ENCODE measurements at regions not wholly inside any gene's neighbourhood (a gene's known extent, or its start where the extent isn't known, plus 50 kb on each side); places are given as distances from the start of the nearest gene placed in this dataset.

GRCh38 chr20:57922706-57923105, 212.9 kb upstream of the PMEPA1 start:
- no peak overlapping the region for H2AFZ ChIP-seq (ENCODE audit: low read length)
- no peaks in the 10 kb centered on the region for H3K9me2 ChIP-seq (replicated peaks; ENCODE audit: insufficient read depth, low read length)
- no peaks in the 10 kb centered on the region for H3K4me1 ChIP-seq (ENCODE audit: low read length)
- H3K36me3 ChIP-seq (ENCODE audit: insufficient read depth, low read length): no peaks in the 10 kb centered on the region
- H3K27me3 ChIP-seq (ENCODE audit: low read length): peaks cover 2% of the 10 kb centered on the region; the same call in 1 of the 2 replicates
- no peak overlapping the region for H3K9ac ChIP-seq (ENCODE audit: low read length)
- H3K4me3 ChIP-seq (ENCODE audit: low read length): no peak overlapping the region
- no peaks in the 10 kb centered on the region for H3K79me2 ChIP-seq (ENCODE audit: low read length)
- H3K9me3 ChIP-seq (ENCODE audit: low read length): peaks cover 3% of the 10 kb centered on the region; the same call in 1 of the 2 replicates
- no peak overlapping the region for H3K27ac ChIP-seq (ENCODE audit: low read length)
- H4K20me1 ChIP-seq (ENCODE audit: insufficient read depth, low read depth, low read length): no peaks in the 10 kb centered on the region
- H3K4me2 ChIP-seq (ENCODE audit: low read depth, low read length, poor library complexity, severe bottlenecking): no peak overlapping the region
- DNase-seq: no peak

- H3K9me3 ChIP-seq (ENCODE audit: low read length): peaks cover 3% of the 10 kb centered on the region; the same call in 1 of the 2 replicates
- H3K27me3 ChIP-seq (ENCODE audit: low read length): peaks cover 2% of the 10 kb centered on the region; the same call in 1 of the 2 replicates
- H3K79me2 ChIP-seq (ENCODE audit: low read length): no peaks in the 10 kb centered on the region
- H3K4me2 ChIP-seq (ENCODE audit: low read depth, low read length, poor library complexity, severe bottlenecking): no peak overlapping the region
- H3K4me3 ChIP-seq (ENCODE audit: low read length): no peak overlapping the region
- no peaks in the 10 kb centered on the region for H3K36me3 ChIP-seq (ENCODE audit: insufficient read depth, low read length)
- DNase-seq: no peak
- no peaks in the 10 kb centered on the region for H3K9me2 ChIP-seq (replicated peaks; ENCODE audit: insufficient read depth, low read length)
- H3K4me1 ChIP-seq (ENCODE audit: low read length): no peaks in the 10 kb centered on the region
- no peaks in the 10 kb centered on the region for H4K20me1 ChIP-seq (ENCODE audit: insufficient read depth, low read depth, low read length)
- H2AFZ ChIP-seq (ENCODE audit: low read length): no peak overlapping the region
- no peak overlapping the region for H3K9ac ChIP-seq (ENCODE audit: low read length)
- H3K27ac ChIP-seq (ENCODE audit: low read length): no peak overlapping the region
Observed at GRCh38 chr20:57922083-57922482, 212.3 kb upstream of the PMEPA1 start.

- peaks cover 3% of the 10 kb centered on the region; the same call in 1 of the 2 replicates for H3K9me3 ChIP-seq (ENCODE audit: low read length)
- H4K20me1 ChIP-seq (ENCODE audit: insufficient read depth, low read depth, low read length): no peaks in the 10 kb centered on the region
- no peak overlapping the region for H3K27ac ChIP-seq (ENCODE audit: low read length)
- H3K36me3 ChIP-seq (ENCODE audit: insufficient read depth, low read length): no peaks in the 10 kb centered on the region
- no peak overlapping the region for H2AFZ ChIP-seq (ENCODE audit: low read length)
- no peaks in the 10 kb centered on the region for H3K79me2 ChIP-seq (ENCODE audit: low read length)
- no peak for DNase-seq
- H3K4me1 ChIP-seq (ENCODE audit: low read length): no peaks in the 10 kb centered on the region
- H3K4me3 ChIP-seq (ENCODE audit: low read length): no peak overlapping the region
- H3K9me2 ChIP-seq (replicated peaks; ENCODE audit: insufficient read depth, low read length): no peaks in the 10 kb centered on the region
- H3K4me2 ChIP-seq (ENCODE audit: low read depth, low read length, poor library complexity, severe bottlenecking): no peak overlapping the region
- H3K27me3 ChIP-seq (ENCODE audit: low read length): peaks cover 1% of the 10 kb centered on the region; the same call in 1 of the 2 replicates
- H3K9ac ChIP-seq (ENCODE audit: low read length): no peak overlapping the region
Observed at GRCh38 chr20:57921676-57922075, 211.9 kb upstream of the PMEPA1 start.

GRCh38 chr20:57920971-57921370, 211.2 kb upstream of the PMEPA1 start:
- Histone ChIP-seq H3K79me2 (ENCODE audit: low read length) (no peaks in the 10 kb centered on the region), H3K4me1 (ENCODE audit: low read length) (no peaks in the 10 kb centered on the region), H3K36me3 (ENCODE audit: insufficient read depth, low read length) (no peaks in the 10 kb centered on the region), H2AFZ (ENCODE audit: low read length) (no peak overlapping the region), H3K9me3 (ENCODE audit: low read length) (peaks cover 3% of the 10 kb centered on the region; the same call in 1 of the 2 replicates), H3K9ac (ENCODE audit: low read length) (no peak overlapping the region), H3K9me2 (replicated peaks; ENCODE audit: insufficient read depth, low read length) (no peaks in the 10 kb centered on the region), H3K27me3 (ENCODE audit: low read length) (no peaks in the 10 kb centered on the region), H3K4me3 (ENCODE audit: low read length) (no peak overlapping the region), H3K4me2 (ENCODE audit: low read depth, low read length, poor library complexity, severe bottlenecking) (no peak overlapping the region), H4K20me1 (ENCODE audit: insufficient read depth, low read depth, low read length) (no peaks in the 10 kb centered on the region), H3K27ac (ENCODE audit: low read length) (no peak overlapping the region)
- no peak for DNase-seq

GRCh38 chr20:57919049-57919448, 209.2 kb upstream of the PMEPA1 start:
- no peak for DNase-seq
- Histone ChIP-seq H4K20me1 (ENCODE audit: insufficient read depth, low read depth, low read length) (no peaks in the 10 kb centered on the region), H3K36me3 (ENCODE audit: insufficient read depth, low read length) (no peaks in the 10 kb centered on the region), H3K4me1 (ENCODE audit: low read length) (no peaks in the 10 kb centered on the region), H3K27me3 (ENCODE audit: low read length) (no peaks in the 10 kb centered on the region), H3K27ac (ENCODE audit: low read length) (no peak overlapping the region), H3K4me3 (ENCODE audit: low read length) (no peak overlapping the region), H2AFZ (ENCODE audit: low read length) (no peak overlapping the region), H3K79me2 (ENCODE audit: low read length) (no peaks in the 10 kb centered on the region), H3K9me3 (ENCODE audit: low read length) (no peaks in the 10 kb centered on the region), H3K4me2 (ENCODE audit: low read depth, low read length, poor library complexity, severe bottlenecking) (no peak overlapping the region), H3K9ac (ENCODE audit: low read length) (no peak overlapping the region), H3K9me2 (replicated peaks; ENCODE audit: insufficient read depth, low read length) (no peaks in the 10 kb centered on the region)

GRCh38 chr20:57918551-57918950, 208.7 kb upstream of the PMEPA1 start:
- Histone ChIP-seq H3K4me2 (ENCODE audit: low read depth, low read length, poor library complexity, severe bottlenecking) (no peak overlapping the region), H3K9me3 (ENCODE audit: low read length) (no peaks in the 10 kb centered on the region), H3K4me3 (ENCODE audit: low read length) (no peak overlapping the region), H3K4me1 (ENCODE audit: low read length) (no peaks in the 10 kb centered on the region), H2AFZ (ENCODE audit: low read length) (no peak overlapping the region), H3K79me2 (ENCODE audit: low read length) (no peaks in the 10 kb centered on the region), H3K9ac (ENCODE audit: low read length) (no peak overlapping the region), H4K20me1 (ENCODE audit: insufficient read depth, low read depth, low read length) (no peaks in the 10 kb centered on the region), H3K27me3 (ENCODE audit: low read length) (no peaks in the 10 kb centered on the region), H3K9me2 (replicated peaks; ENCODE audit: insufficient read depth, low read length) (no peaks in the 10 kb centered on the region), H3K27ac (ENCODE audit: low read length) (no peak overlapping the region), H3K36me3 (ENCODE audit: insufficient read depth, low read length) (no peaks in the 10 kb centered on the region)
- DNase-seq: no peak

GRCh38 chr20:57914205-57914604, 204.4 kb upstream of the PMEPA1 start:
- Histone ChIP-seq H3K27me3 (ENCODE audit: low read length) (no peaks in the 10 kb centered on the region), H3K4me3 (ENCODE audit: low read length) (no peak overlapping the region), H3K79me2 (ENCODE audit: low read length) (no peaks in the 10 kb centered on the region), H4K20me1 (ENCODE audit: insufficient read depth, low read depth, low read length) (no peaks in the 10 kb centered on the region), H3K4me2 (ENCODE audit: low read depth, low read length, poor library complexity, severe bottlenecking) (no peak overlapping the region), H2AFZ (ENCODE audit: low read length) (no peak overlapping the region), H3K9me3 (ENCODE audit: low read length) (no peaks in the 10 kb centered on the region), H3K9ac (ENCODE audit: low read length) (no peak overlapping the region), H3K36me3 (ENCODE audit: insufficient read depth, low read length) (no peaks in the 10 kb centered on the region), H3K27ac (ENCODE audit: low read length) (no peak overlapping the region), H3K9me2 (replicated peaks; ENCODE audit: insufficient read depth, low read length) (no peaks in the 10 kb centered on the region), H3K4me1 (ENCODE audit: low read length) (peaks cover 5% of the 10 kb centered on the region)
- DNase-seq: no peak

GRCh38 chr20:57913156-57913930, 203.5 kb upstream of the PMEPA1 start:
- H4K20me1 ChIP-seq (ENCODE audit: insufficient read depth, low read depth, low read length): no peaks in the 10 kb centered on the region; the same call in 1 of the 2 replicates
- no peak overlapping the region for H3K27ac ChIP-seq (ENCODE audit: low read length)
- no peak overlapping the region for H3K9ac ChIP-seq (ENCODE audit: low read length)
- no peaks in the 10 kb centered on the region for H3K9me2 ChIP-seq (replicated peaks; ENCODE audit: insufficient read depth, low read length)
- H3K4me2 ChIP-seq (ENCODE audit: low read depth, low read length, poor library complexity, severe bottlenecking): no peak overlapping the region
- H3K4me1 ChIP-seq (ENCODE audit: low read length): peaks cover 9% of the 10 kb centered on the region
- no peaks in the 10 kb centered on the region for H3K9me3 ChIP-seq (ENCODE audit: low read length)
- no peak for DNase-seq
- H3K36me3 ChIP-seq (ENCODE audit: insufficient read depth, low read length): no peaks in the 10 kb centered on the region
- no peak overlapping the region for H3K4me3 ChIP-seq (ENCODE audit: low read length)
- H3K79me2 ChIP-seq (ENCODE audit: low read length): no peaks in the 10 kb centered on the region
- no peak overlapping the region for H2AFZ ChIP-seq (ENCODE audit: low read length)
- H3K27me3 ChIP-seq (ENCODE audit: low read length): no peaks in the 10 kb centered on the region

All from Karpas-422 (cell line).